NB4 (cell line): ENCODE measurements at regions not wholly inside any gene's neighbourhood (a gene's known extent, or its start where the extent isn't known, plus 50 kb on each side); places are given as distances from the start of the nearest gene placed in this dataset.

Experiments used
- MYC ChIP-seq: IDR thresholded peaks from 2 replicates; pipeline ENCODE4 v1.6.1; 2011; ENCODE audit warnings: low read depth, low read length
- POLR2A ChIP-seq: IDR thresholded peaks from 2 replicates; pipeline ENCODE4 v1.6.1; 2011; ENCODE audit warnings: mild to moderate bottlenecking; ENCODE audit not compliant: insufficient read length; ENCODE audit errors: extremely low read depth
- TF ChIP-seq, protein P1 (sequence below): IDR thresholded peaks from one replicate; pipeline ENCODE4 v1.5.1; 2012; ENCODE audit warnings: low read depth, low read length
- TF ChIP-seq, protein P2 (sequence below): IDR thresholded peaks from 2 replicates; pipeline ENCODE4 v1.6.1; 2011; ENCODE audit warnings: low read depth, low read length

DNA sequence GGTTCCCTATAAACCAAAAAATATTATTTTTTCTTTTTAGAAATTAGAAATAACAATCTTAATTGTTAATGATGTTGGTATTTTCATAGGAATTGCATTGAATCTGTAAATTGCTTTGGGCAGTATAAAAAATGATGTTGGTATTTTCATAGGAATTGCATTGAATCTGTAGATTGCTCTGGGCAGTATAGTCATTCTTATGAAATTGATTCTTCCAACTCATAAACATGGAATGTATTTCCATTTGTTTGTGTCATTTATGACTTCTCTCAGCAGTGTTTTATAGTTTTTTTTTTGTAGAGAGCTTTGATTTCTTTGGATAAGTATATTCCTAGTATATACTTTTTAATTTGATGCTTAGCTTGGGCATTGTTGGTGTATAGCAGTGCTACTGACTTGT is 82.0 kb upstream of the NT5C1B start:
- TF ChIP-seq, protein P1, sequence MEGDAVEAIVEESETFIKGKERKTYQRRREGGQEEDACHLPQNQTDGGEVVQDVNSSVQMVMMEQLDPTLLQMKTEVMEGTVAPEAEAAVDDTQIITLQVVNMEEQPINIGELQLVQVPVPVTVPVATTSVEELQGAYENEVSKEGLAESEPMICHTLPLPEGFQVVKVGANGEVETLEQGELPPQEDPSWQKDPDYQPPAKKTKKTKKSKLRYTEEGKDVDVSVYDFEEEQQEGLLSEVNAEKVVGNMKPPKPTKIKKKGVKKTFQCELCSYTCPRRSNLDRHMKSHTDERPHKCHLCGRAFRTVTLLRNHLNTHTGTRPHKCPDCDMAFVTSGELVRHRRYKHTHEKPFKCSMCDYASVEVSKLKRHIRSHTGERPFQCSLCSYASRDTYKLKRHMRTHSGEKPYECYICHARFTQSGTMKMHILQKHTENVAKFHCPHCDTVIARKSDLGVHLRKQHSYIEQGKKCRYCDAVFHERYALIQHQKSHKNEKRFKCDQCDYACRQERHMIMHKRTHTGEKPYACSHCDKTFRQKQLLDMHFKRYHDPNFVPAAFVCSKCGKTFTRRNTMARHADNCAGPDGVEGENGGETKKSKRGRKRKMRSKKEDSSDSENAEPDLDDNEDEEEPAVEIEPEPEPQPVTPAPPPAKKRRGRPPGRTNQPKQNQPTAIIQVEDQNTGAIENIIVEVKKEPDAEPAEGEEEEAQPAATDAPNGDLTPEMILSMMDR: no peak
- TF ChIP-seq POLR2A (no peak), MYC (no peak)
- TF ChIP-seq, protein P2, sequence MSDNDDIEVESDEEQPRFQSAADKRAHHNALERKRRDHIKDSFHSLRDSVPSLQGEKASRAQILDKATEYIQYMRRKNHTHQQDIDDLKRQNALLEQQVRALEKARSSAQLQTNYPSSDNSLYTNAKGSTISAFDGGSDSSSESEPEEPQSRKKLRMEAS: no peak
